Liver (tissue), 8 donors: ENCODE measurements at regions not wholly inside any gene's neighbourhood (a gene's known extent, or its start where the extent isn't known, plus 50 kb on each side); places are given as distances from the start of the nearest gene placed in this dataset.

ENCODE experiments used
- DNase-seq: peaks from one replicate; pipeline ENCODE4 v3.0.0-alpha.2; 2017; ENCODE audit warnings: low spot score
- H3K27ac ChIP-seq, 2 donors: one replicate each; pipeline ENCODE4 v1.7.0; 2013; ENCODE audit warnings: inconsistent platforms in 2 of 2, low read length in 2 of 2, control low read depth in 1 of 2, low read depth in 1 of 2, mild to moderate bottlenecking in 1 of 2
- H3K27me3 ChIP-seq, 4 donors: one replicate each; pipeline versions ENCODE4 v1.6.1 to v1.7.0; 2013; ENCODE audit warnings: low read length in 3 of 4, inconsistent platforms in 1 of 4, mild to moderate bottlenecking in 1 of 4, moderate library complexity in 1 of 4; ENCODE audit not compliant: control insufficient read depth in 4 of 4, insufficient read depth in 4 of 4
- H3K36me3 ChIP-seq, 4 donors: one replicate each; pipeline versions ENCODE4 v1.6.1 to v1.7.0; 2013; ENCODE audit warnings: low read length in 3 of 4, mild to moderate bottlenecking in 3 of 4, low read depth in 1 of 4, moderate library complexity in 1 of 4; ENCODE audit not compliant: control insufficient read depth in 4 of 4, insufficient read depth in 3 of 4
- H3K4me1 ChIP-seq, 4 donors: one replicate each; pipeline versions ENCODE4 v1.6.1 to v1.7.0; 2013; ENCODE audit warnings: low read length in 3 of 4, mild to moderate bottlenecking in 3 of 4, moderate library complexity in 1 of 4; ENCODE audit not compliant: control insufficient read depth in 4 of 4, insufficient read depth in 4 of 4
- H3K4me3 ChIP-seq, 3 donors: one replicate each; pipeline versions ENCODE4 v1.6.1 to v1.7.0; 2013; ENCODE audit warnings: low read length in 3 of 3, control low read depth in 1 of 3, low read depth in 1 of 3, mild to moderate bottlenecking in 1 of 3
- H3K9ac ChIP-seq, 2 donors: one replicate each; pipeline ENCODE4 v1.7.0; 2013; ENCODE audit warnings: low read length in 2 of 2, mild to moderate bottlenecking in 2 of 2, moderate library complexity in 2 of 2, control low read depth in 1 of 2, low read depth in 1 of 2
- H3K9me3 ChIP-seq, 4 donors: one replicate each; pipeline versions ENCODE4 v1.6.1 to v1.7.0; 2013; ENCODE audit warnings: low read length in 3 of 4; ENCODE audit not compliant: control insufficient read depth in 4 of 4
- FOXA1 ChIP-seq: IDR thresholded peaks from 2 replicates; pipeline ENCODE4 v1.6.1; 2016; ENCODE audit warnings: antibody characterized with exemption
- HNF4A ChIP-seq, 2 donors: conservative IDR thresholded peaks; 2 replicates each; pipeline ENCODE4 v1.6.1; 2016; ENCODE audit warnings: antibody characterized with exemption in 2 of 2, mild to moderate bottlenecking in 2 of 2
- HNF4G ChIP-seq: IDR thresholded peaks from 2 replicates; pipeline ENCODE4 v1.6.1; 2016; ENCODE audit warnings: antibody characterized with exemption
- JUND ChIP-seq, 2 donors: IDR thresholded peaks; 2 replicates each; pipeline ENCODE4 v1.6.1; 2016; ENCODE audit warnings: antibody characterized with exemption in 2 of 2
- NR2F2 ChIP-seq: IDR thresholded peaks from 2 replicates; pipeline ENCODE4 v1.6.1; 2016; ENCODE audit warnings: antibody characterized with exemption
- RAD21 ChIP-seq, 2 donors: IDR thresholded peaks; 2 replicates each; pipeline ENCODE4 v1.6.1; 2016; ENCODE audit warnings: antibody characterized with exemption in 2 of 2, mild to moderate bottlenecking in 2 of 2
- RXRA ChIP-seq, 2 donors: IDR thresholded peaks; 2 replicates each; pipeline ENCODE4 v1.6.1; 2017 to 2018; ENCODE audit warnings: antibody characterized with exemption in 2 of 2, mild to moderate bottlenecking in 1 of 2
- SP1 ChIP-seq: IDR thresholded peaks from 2 replicates; pipeline ENCODE4 v1.6.1; 2018; ENCODE audit warnings: antibody characterized with exemption, mild to moderate bottlenecking
- TAF1 ChIP-seq: conservative IDR thresholded peaks from 2 replicates; pipeline ENCODE4 v1.6.1; 2016; ENCODE audit warnings: antibody characterized with exemption, mild to moderate bottlenecking
- YY1 ChIP-seq: IDR thresholded peaks from 2 replicates; pipeline ENCODE4 v1.6.1; 2016; ENCODE audit warnings: antibody characterized with exemption, mild to moderate bottlenecking
- WGBS: extraction: QIAGEN DNeasy Blood & Tissue Kit; methylation state at CpG from one replicate; pipeline ENCODE4 v1.1.7; 2013; 5-methylcytosine and 5-hydroxymethylcytosine counted together
- TF ChIP-seq, protein P1 (sequence below): IDR thresholded peaks from 2 replicates; pipeline ENCODE4 v1.6.1; 2016; ENCODE audit warnings: antibody characterized with exemption, mild to moderate bottlenecking
- TF ChIP-seq, protein P2 (sequence below): fragments of 150-350 bp; IDR thresholded peaks from 2 replicates; pipeline ENCODE4 v1.5.1; 2017; ENCODE audit warnings: improper control_type of control experiment, low read depth, low read length; ENCODE audit not compliant: missing input control
- TF ChIP-seq, protein P3 (sequence below): IDR thresholded peaks from 2 replicates; pipeline ENCODE4 v1.6.1; 2016; ENCODE audit warnings: antibody characterized with exemption
- TF ChIP-seq, protein P4 (sequence below): IDR thresholded peaks from 2 replicates; pipeline ENCODE4 v1.6.1; 2016; ENCODE audit warnings: antibody characterized with exemption
- donor health status: healthy.
- donor health status: healthy.
- donor health status: healthy.
- donor health status: healthy.
- donor health status: healthy.

DNA sequence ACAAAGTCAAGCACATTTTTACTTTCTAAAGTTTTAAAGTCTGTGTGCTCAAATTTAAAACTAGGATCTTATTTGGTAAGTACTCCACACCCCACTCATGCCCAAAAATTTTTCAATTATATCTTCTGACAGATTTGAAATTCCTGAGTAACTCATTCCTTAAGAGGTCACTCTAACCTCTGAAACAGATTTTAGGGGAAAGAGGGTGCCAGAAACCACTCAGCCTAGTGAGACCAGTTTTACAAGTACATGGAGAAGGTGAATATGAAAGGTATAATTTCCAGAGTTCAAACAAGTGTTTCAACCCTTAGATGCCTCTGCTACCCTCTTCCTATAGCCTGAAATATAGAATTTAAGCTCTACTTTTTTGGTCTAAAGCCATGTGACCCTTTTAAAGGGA lies 79.2 kb downstream of the C7orf25 start (continued):
- TF ChIP-seq, protein P1, sequence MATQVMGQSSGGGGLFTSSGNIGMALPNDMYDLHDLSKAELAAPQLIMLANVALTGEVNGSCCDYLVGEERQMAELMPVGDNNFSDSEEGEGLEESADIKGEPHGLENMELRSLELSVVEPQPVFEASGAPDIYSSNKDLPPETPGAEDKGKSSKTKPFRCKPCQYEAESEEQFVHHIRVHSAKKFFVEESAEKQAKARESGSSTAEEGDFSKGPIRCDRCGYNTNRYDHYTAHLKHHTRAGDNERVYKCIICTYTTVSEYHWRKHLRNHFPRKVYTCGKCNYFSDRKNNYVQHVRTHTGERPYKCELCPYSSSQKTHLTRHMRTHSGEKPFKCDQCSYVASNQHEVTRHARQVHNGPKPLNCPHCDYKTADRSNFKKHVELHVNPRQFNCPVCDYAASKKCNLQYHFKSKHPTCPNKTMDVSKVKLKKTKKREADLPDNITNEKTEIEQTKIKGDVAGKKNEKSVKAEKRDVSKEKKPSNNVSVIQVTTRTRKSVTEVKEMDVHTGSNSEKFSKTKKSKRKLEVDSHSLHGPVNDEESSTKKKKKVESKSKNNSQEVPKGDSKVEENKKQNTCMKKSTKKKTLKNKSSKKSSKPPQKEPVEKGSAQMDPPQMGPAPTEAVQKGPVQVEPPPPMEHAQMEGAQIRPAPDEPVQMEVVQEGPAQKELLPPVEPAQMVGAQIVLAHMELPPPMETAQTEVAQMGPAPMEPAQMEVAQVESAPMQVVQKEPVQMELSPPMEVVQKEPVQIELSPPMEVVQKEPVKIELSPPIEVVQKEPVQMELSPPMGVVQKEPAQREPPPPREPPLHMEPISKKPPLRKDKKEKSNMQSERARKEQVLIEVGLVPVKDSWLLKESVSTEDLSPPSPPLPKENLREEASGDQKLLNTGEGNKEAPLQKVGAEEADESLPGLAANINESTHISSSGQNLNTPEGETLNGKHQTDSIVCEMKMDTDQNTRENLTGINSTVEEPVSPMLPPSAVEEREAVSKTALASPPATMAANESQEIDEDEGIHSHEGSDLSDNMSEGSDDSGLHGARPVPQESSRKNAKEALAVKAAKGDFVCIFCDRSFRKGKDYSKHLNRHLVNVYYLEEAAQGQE: no peak
- TF ChIP-seq JUND (IDR thresholded peaks at IDR 0.05) (no peak), HNF4A (conservative IDR thresholded peaks at IDR 0.05) (no peak)

DNA sequence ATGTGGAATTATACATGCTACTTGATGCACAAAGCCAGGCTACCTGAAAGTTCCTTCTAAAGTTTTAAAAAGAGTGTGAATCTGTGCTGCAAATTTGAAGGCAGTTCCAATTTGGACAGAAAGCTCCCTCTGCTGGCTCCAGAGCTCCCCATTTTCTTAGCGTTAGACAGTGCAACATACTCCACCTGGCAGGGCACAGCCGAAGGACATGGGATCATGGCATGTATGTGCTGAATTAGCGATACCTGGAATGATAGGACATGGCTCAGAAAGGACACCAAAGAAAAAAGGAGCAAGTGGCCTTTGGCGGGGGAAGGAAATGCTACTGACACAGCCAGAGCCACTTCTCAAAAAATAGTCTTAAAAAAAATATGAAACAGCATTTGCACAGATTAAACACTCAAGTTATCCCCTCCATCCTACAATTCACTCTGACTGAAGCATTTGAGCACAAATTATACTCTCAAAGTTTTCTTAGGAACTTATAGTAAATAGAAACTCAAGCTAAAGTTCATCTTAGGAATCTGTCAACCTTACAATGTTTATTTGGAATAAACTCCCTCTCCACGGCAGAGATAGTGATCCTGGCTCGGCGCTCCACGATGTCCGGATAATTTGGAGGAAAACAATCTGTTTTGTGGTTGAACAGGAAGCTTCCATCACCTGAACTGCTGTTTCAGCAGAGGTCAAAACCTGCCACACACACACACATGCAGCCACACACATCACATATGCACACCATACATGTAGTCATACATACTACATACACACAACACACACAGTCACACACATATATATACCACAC lies 80.0 kb downstream of the C7orf25 start:
- no peak overlapping the region for H3K9ac ChIP-seq
- H3K27ac ChIP-seq: no peak overlapping the region
- peak; percentile 70 to 80 for TF ChIP-seq RAD21 (IDR thresholded peaks at IDR 0.05)
- no peak for TF ChIP-seq FOXA1
- TF ChIP-seq, protein P2, sequence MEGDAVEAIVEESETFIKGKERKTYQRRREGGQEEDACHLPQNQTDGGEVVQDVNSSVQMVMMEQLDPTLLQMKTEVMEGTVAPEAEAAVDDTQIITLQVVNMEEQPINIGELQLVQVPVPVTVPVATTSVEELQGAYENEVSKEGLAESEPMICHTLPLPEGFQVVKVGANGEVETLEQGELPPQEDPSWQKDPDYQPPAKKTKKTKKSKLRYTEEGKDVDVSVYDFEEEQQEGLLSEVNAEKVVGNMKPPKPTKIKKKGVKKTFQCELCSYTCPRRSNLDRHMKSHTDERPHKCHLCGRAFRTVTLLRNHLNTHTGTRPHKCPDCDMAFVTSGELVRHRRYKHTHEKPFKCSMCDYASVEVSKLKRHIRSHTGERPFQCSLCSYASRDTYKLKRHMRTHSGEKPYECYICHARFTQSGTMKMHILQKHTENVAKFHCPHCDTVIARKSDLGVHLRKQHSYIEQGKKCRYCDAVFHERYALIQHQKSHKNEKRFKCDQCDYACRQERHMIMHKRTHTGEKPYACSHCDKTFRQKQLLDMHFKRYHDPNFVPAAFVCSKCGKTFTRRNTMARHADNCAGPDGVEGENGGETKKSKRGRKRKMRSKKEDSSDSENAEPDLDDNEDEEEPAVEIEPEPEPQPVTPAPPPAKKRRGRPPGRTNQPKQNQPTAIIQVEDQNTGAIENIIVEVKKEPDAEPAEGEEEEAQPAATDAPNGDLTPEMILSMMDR: peak; percentile 30
- peak; percentile 37 for DNase-seq
- H3K4me1 ChIP-seq: peaks cover 0 to 3% (median 0%) of the 10 kb centered on the region in 4 donors
- peaks cover 0 to 11% (median 0%) of the 10 kb centered on the region in 4 donors for H3K27me3 ChIP-seq
- H3K36me3 ChIP-seq: no peaks in the 10 kb centered on the region
- WGBS: 35% methylated on average over 9 of the region's 9 CpGs
- H3K4me3 ChIP-seq: no peak overlapping the region
- H3K9me3 ChIP-seq: no peaks in the 10 kb centered on the region

DNA sequence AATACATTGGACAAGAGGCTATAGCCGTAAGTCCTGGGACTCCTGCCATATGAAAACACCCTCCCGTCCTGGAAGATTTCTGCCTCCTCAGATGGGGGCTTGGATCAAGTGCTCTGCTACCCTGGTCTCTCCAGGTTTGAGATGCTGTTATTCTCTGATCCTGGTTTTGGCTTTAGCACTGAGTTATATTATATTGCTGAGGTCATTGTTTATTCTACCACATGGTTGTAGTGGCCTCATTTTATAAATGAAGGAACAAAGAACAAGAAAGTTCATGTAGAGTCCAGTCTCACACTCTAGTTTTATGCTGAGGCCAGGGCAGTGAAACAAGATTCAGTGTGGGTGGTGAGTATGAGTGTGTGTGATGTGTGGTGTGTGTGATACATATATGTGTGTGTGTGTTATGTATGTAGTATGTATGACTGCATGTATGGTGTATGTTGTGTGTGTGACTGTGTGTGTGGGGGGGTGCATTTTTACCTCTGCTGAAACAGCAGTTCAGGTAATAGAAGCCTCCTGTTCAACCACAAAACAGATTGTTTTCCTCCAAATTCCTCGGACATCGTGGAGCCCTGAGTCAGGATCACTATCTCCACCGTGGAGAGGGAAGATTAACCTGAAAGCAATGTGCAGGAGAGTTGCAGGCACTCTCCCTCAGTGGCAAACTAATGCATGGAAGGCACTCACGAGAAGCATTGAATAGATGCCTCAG lies 80.7 kb downstream of the C7orf25 start:
- Histone ChIP-seq H3K27ac (no peak overlapping the region), H3K4me3 (no peak overlapping the region)
- WGBS: 42% methylated on average over 6 of the region's 6 CpGs

More for the DNA sequence above, 80.7 kb downstream of the C7orf25 start:
- TF ChIP-seq NR2F2 (no peak), YY1 (no peak), SP1 (no peak), RXRA (IDR thresholded peaks at IDR 0.05) (no peak), HNF4G (no peak), TAF1 (no peak), JUND (IDR thresholded peaks at IDR 0.05) (no peak), HNF4A (conservative IDR thresholded peaks at IDR 0.05) (no peak)
- TF ChIP-seq, protein P3, sequence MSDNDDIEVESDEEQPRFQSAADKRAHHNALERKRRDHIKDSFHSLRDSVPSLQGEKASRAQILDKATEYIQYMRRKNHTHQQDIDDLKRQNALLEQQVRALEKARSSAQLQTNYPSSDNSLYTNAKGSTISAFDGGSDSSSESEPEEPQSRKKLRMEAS: no peak
- TF ChIP-seq, protein P4, sequence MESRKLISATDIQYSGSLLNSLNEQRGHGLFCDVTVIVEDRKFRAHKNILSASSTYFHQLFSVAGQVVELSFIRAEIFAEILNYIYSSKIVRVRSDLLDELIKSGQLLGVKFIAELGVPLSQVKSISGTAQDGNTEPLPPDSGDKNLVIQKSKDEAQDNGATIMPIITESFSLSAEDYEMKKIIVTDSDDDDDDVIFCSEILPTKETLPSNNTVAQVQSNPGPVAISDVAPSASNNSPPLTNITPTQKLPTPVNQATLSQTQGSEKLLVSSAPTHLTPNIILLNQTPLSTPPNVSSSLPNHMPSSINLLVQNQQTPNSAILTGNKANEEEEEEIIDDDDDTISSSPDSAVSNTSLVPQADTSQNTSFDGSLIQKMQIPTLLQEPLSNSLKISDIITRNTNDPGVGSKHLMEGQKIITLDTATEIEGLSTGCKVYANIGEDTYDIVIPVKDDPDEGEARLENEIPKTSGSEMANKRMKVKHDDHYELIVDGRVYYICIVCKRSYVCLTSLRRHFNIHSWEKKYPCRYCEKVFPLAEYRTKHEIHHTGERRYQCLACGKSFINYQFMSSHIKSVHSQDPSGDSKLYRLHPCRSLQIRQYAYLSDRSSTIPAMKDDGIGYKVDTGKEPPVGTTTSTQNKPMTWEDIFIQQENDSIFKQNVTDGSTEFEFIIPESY: no peak
- TF ChIP-seq, protein P2: no peak
- TF ChIP-seq, protein P1: no peak
- Histone ChIP-seq H3K36me3 (no peaks in the 10 kb centered on the region), H3K27me3 (peaks cover 0 to 9% (median 0%) of the 10 kb centered on the region in 4 donors), H3K9ac (no peak overlapping the region), H3K9me3 (no peaks in the 10 kb centered on the region), H3K4me1 (peaks cover 0 to 3% (median 0%) of the 10 kb centered on the region in 4 donors)
- no peak for DNase-seq
